KMS-11 (cell line): ENCODE measurements at regions not wholly inside any gene's neighbourhood (a gene's known extent, or its start where the extent isn't known, plus 50 kb on each side); places are given as distances from the start of the nearest gene placed in this dataset.
A peak's percentile ranks its signal among the peaks of the same experiment; 100 is the strongest.

Source experiments
- H2AFZ ChIP-seq: fragments of 200-600 bp; sonication (generic); 2 replicates; pipeline ENCODE4 v1.6.1; 2016; ENCODE audit warnings: antibody characterized with exemption, mixed run types, low read depth
- H3K27ac ChIP-seq: fragments of 200-600 bp; sonication (generic); 2 replicates; pipeline ENCODE4 v1.6.1; 2016; ENCODE audit warnings: mild to moderate bottlenecking, mixed run types
- H3K27me3 ChIP-seq: fragments of 200-600 bp; sonication (generic); 2 replicates; pipeline ENCODE4 v1.6.1; 2017; ENCODE audit warnings: mild to moderate bottlenecking, low read depth, mixed run types, moderate library complexity; ENCODE audit not compliant: insufficient read depth
- H3K36me3 ChIP-seq: fragments of 200-600 bp; sonication (generic); 2 replicates; pipeline ENCODE4 v1.6.1; 2017; ENCODE audit warnings: mild to moderate bottlenecking, mixed run types; ENCODE audit not compliant: insufficient read depth
- H3K4me1 ChIP-seq: fragments of 200-600 bp; sonication (generic); 2 replicates; pipeline ENCODE4 v1.6.1; 2016; ENCODE audit warnings: mild to moderate bottlenecking, low read depth, mixed run types; ENCODE audit not compliant: poor library complexity, severe bottlenecking
- H3K4me2 ChIP-seq: fragments of 200-600 bp; sonication (generic); 2 replicates; pipeline ENCODE4 v1.7.0; 2016; ENCODE audit warnings: mild to moderate bottlenecking, mixed run types
- H3K4me3 ChIP-seq: fragments of 200-600 bp; sonication (generic); IDR thresholded peaks from 2 replicates; pipeline ENCODE4 v1.6.1; 2017; ENCODE audit warnings: low read depth, low read length, mixed read lengths; ENCODE audit not compliant: insufficient read depth
- H3K79me2 ChIP-seq: fragments of 200-600 bp; sonication (generic); 2 replicates; pipeline ENCODE4 v1.6.1; 2016; ENCODE audit warnings: low read depth, mixed run types; ENCODE audit not compliant: insufficient read depth
- H3K9ac ChIP-seq: fragments of 200-600 bp; sonication (generic); 2 replicates; pipeline ENCODE4 v1.6.1; 2016; ENCODE audit warnings: mild to moderate bottlenecking, mixed run types
- H4K20me1 ChIP-seq: fragments of 200-600 bp; sonication (generic); 2 replicates; pipeline ENCODE4 v1.6.1; 2016; ENCODE audit warnings: mild to moderate bottlenecking, mixed run types; ENCODE audit not compliant: insufficient read depth
- CTCF ChIP-seq: fragments of 200-600 bp; sonication (generic); conservative IDR thresholded peaks from 2 replicates; pipeline ENCODE4 v1.6.1; 2017; ENCODE audit warnings: low read depth, mild to moderate bottlenecking, antibody characterized with exemption, low read length, moderate library complexity, mixed read lengths

- H3K27me3 ChIP-seq: no peaks in the 10 kb centered on the region
- H2AFZ ChIP-seq: no peak overlapping the region
- H3K9ac ChIP-seq: no peak overlapping the region
- no peak for TF ChIP-seq CTCF
- no peaks in the 10 kb centered on the region for H4K20me1 ChIP-seq
- H3K4me3 ChIP-seq: no peak overlapping the region
- peaks cover 86% of the 10 kb centered on the region for H3K4me1 ChIP-seq
- no peak overlapping the region for H3K4me2 ChIP-seq
- H3K79me2 ChIP-seq: no peaks in the 10 kb centered on the region
- H3K36me3 ChIP-seq: no peaks in the 10 kb centered on the region
- no peak overlapping the region for H3K27ac ChIP-seq
Measured at GRCh38 chr2:47315475-47315874, 53.6 kb upstream of the EPCAM start.

GRCh38 chr2:47313728-47314127, 55.4 kb upstream of the EPCAM start:
- H3K9ac ChIP-seq: no peak overlapping the region; the same call in 1 of the 2 replicates
- no peaks in the 10 kb centered on the region for H3K27me3 ChIP-seq
- no peak overlapping the region for H3K4me3 ChIP-seq
- H3K27ac ChIP-seq: peak overlapping the region; percentile 95; the same call in 1 of the 2 replicates
- peaks cover 84% of the 10 kb centered on the region for H3K4me1 ChIP-seq
- H2AFZ ChIP-seq: 0 out of 2 replicates have a peak overlapping the region, but pooled peaks have one; percentile 2
- peak overlapping the region; percentile 69; the same call in 1 of the 2 replicates for H3K4me2 ChIP-seq
- H4K20me1 ChIP-seq: no peaks in the 10 kb centered on the region
- TF ChIP-seq CTCF: peak; percentile 47
- H3K36me3 ChIP-seq: no peaks in the 10 kb centered on the region
- no peaks in the 10 kb centered on the region for H3K79me2 ChIP-seq

DNA sequence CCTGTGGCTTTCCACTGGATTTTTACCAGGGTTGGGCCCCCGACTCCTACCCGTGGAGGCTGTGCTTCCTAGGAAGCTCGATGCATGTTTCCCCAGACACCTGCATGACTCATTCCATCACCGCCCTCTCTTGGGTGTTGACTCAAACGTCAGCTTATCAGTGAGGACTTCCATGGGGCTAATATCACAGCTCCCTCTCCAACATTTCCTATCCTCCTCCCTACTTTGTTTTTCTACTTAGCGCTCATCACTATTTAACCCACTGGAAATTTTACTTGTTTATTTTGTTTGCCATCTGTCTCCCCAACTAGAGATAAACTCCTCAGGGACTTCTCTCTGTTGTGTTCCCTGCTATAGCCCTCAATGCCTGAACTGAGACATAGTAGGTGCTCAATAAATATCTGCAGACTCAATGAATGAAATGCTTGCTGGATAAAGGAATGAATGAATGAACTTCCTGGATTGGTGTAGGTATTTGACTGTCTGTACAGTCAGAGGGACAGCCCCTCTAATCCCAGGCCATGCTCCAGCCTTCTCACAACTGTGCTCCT, 55.9 kb upstream of the EPCAM start:
- Histone ChIP-seq H4K20me1 (no peaks in the 10 kb centered on the region), H3K79me2 (no peaks in the 10 kb centered on the region), H3K27ac (peak overlapping the region; percentile 95; the same call in 1 of the 2 replicates), H3K27me3 (no peaks in the 10 kb centered on the region), H3K4me1 (peaks cover 84% of the 10 kb centered on the region), H2AFZ (0 out of 2 replicates have a peak overlapping the region, but pooled peaks have one; percentile 2), H3K4me3 (no peak overlapping the region), H3K4me2 (peak overlapping the region; percentile 69; the same call in 1 of the 2 replicates), H3K9ac (no peak overlapping the region; the same call in 1 of the 2 replicates), H3K36me3 (no peaks in the 10 kb centered on the region)
- no peak for TF ChIP-seq CTCF

GRCh38 chr2:47312491-47312850, 56.6 kb upstream of the EPCAM start:
- Histone ChIP-seq H3K4me3 (no peak overlapping the region), H3K4me1 (peaks cover 88% of the 10 kb centered on the region), H3K36me3 (no peaks in the 10 kb centered on the region), H3K79me2 (no peaks in the 10 kb centered on the region), H3K27ac (peak overlapping the region; percentile 95), H3K4me2 (peak overlapping the region; percentile 69), H3K9ac (no peak overlapping the region), H4K20me1 (no peaks in the 10 kb centered on the region), H2AFZ (no peak overlapping the region), H3K27me3 (no peaks in the 10 kb centered on the region)
- TF ChIP-seq CTCF: no peak
